IMR-90 (cell line): ENCODE measurements at regions not wholly inside any gene's neighbourhood (a gene's known extent, or its start where the extent isn't known, plus 50 kb on each side); places are given as distances from the start of the nearest gene placed in this dataset.

Experiments used
- ATAC-seq: fragments of 200-7000 bp; cut with Tn5 transposase; 2 replicates; pipeline ENCODE4 v1.9.1; 2020; ENCODE audit warnings: low read depth, mild to moderate bottlenecking, moderate library complexity
- BruUV-seq: library from RNA; stranded (reverse); fragments of 400-500 nt; replicated peaks from 2 replicates; lab custom pipeline; 2021; lab: Mats Ljungman, UMichigan
- CTCF ChIA-PET: fragments of 300-600 bp; formaldehyde crosslinking; extraction: SDS; loops from one replicate; lab custom pipeline; 2021; ENCODE audit warnings: antibody characterized with exemption; lab: Yijun Ruan, JAX
- POLR2A ChIA-PET: fragments of 300-600 bp; sonication (Branson Sonifier 250); formaldehyde crosslinking; loops from one replicate; lab custom pipeline; 2022; ENCODE audit warnings: antibody characterized with exemption; ENCODE audit not compliant: unreplicated experiment; lab: Charles Lee
- DNase-seq: peaks from one replicate; pipeline ENCODE4 v3.0.0; 2013
- H2AFZ ChIP-seq: replicated peaks from 2 replicates; pipeline ENCODE3; 2013; ENCODE audit warnings: low read length, mild to moderate bottlenecking; ENCODE audit not compliant: poor library complexity
- H2AK5ac ChIP-seq: 2 replicates; pipeline ENCODE4 v1.6.1; 2013; ENCODE audit warnings: low read depth, low read length, inconsistent platforms
- H2AK9ac ChIP-seq: replicated peaks from 2 replicates; pipeline ENCODE3; 2013; ENCODE audit warnings: mild to moderate bottlenecking, low read depth, low read length, moderate library complexity; ENCODE audit not compliant: poor library complexity
- H2BK120ac ChIP-seq: 2 replicates; pipeline ENCODE4 v1.6.1; 2013; ENCODE audit warnings: low read depth, low read length, inconsistent platforms
- H2BK15ac ChIP-seq: 3 replicates; pipeline ENCODE4 v1.6.1; 2013; ENCODE audit warnings: low read depth, low read length, inconsistent platforms
- H2BK20ac ChIP-seq: 2 replicates; pipeline ENCODE4 v1.6.1; 2013; ENCODE audit warnings: low read depth, mild to moderate bottlenecking, inconsistent platforms, low read length, moderate library complexity
- H2BK5ac ChIP-seq: 2 replicates; pipeline ENCODE4 v1.6.1; 2013; ENCODE audit warnings: mild to moderate bottlenecking, low read depth, low read length, inconsistent platforms; ENCODE audit not compliant: poor library complexity, severe bottlenecking
- H3K14ac ChIP-seq: replicated peaks from 2 replicates; pipeline ENCODE4 v1.6.1; 2013; ENCODE audit warnings: low read depth, low read length, inconsistent platforms
- H3K18ac ChIP-seq: 2 replicates; pipeline ENCODE4 v1.6.1; 2013; ENCODE audit warnings: low read depth, low read length, control low read depth
- H3K23ac ChIP-seq: 2 replicates; pipeline ENCODE4 v1.6.1; 2013; ENCODE audit warnings: low read depth, low read length, inconsistent platforms
- H3K27ac ChIP-seq: 2 replicates; pipeline ENCODE4 v1.5.1; 2013; ENCODE audit warnings: mild to moderate bottlenecking, control low read depth, low read length; ENCODE audit not compliant: insufficient read depth
- H3K27me3 ChIP-seq: 2 replicates; pipeline ENCODE4 v1.6.1; 2013; ENCODE audit warnings: low read length; ENCODE audit not compliant: control insufficient read depth, insufficient read depth
- H3K36me3 ChIP-seq: 2 replicates; pipeline ENCODE4 v1.6.1; 2013; ENCODE audit warnings: low read length, mixed read lengths; ENCODE audit not compliant: control insufficient read depth, insufficient read depth
- H3K4ac ChIP-seq: 2 replicates; pipeline ENCODE4 v1.6.1; 2013; ENCODE audit warnings: low read depth, low read length, inconsistent platforms
- H3K4me1 ChIP-seq: 2 replicates; pipeline ENCODE4 v1.6.1; 2013; ENCODE audit warnings: low read length, mixed read lengths; ENCODE audit not compliant: control insufficient read depth, insufficient read depth
- H3K4me2 ChIP-seq: 2 replicates; pipeline ENCODE4 v1.6.1; 2013; ENCODE audit warnings: low read depth, mild to moderate bottlenecking, control low read depth, low read length, moderate library complexity
- H3K4me3 ChIP-seq: 2 replicates; pipeline ENCODE4 v1.5.1; 2013; ENCODE audit warnings: low read depth, mild to moderate bottlenecking, control low read depth, low read length, moderate library complexity; ENCODE audit not compliant: insufficient read depth
- H3K56ac ChIP-seq: 2 replicates; pipeline ENCODE4 v1.6.1; 2013; ENCODE audit warnings: low read length, inconsistent platforms; ENCODE audit not compliant: insufficient read depth; ENCODE audit errors: extremely low read depth
- H3K79me1 ChIP-seq, 2 experiments: 2 replicates each; pipeline ENCODE4 v1.6.1; 2013; ENCODE audit warnings: low read length in 2 of 2, inconsistent platforms in 1 of 2, low read depth in 1 of 2
- H3K9ac ChIP-seq: 2 replicates; pipeline ENCODE4 v1.6.1; 2013; ENCODE audit warnings: low read depth, low read length, control low read depth
- H3K9me1 ChIP-seq: 2 replicates; pipeline ENCODE4 v1.6.1; 2013; ENCODE audit warnings: low read length, inconsistent platforms; ENCODE audit not compliant: insufficient read depth
- H3K9me3 ChIP-seq: 2 replicates; pipeline ENCODE4 v1.6.1; 2013; ENCODE audit warnings: low read length; ENCODE audit not compliant: control insufficient read depth, insufficient read depth
- H4K20me1 ChIP-seq: 2 replicates; pipeline ENCODE4 v1.6.1; 2013; ENCODE audit warnings: low read length, inconsistent platforms; ENCODE audit not compliant: insufficient read depth
- H4K5ac ChIP-seq: 2 replicates; pipeline ENCODE4 v1.6.1; 2013; ENCODE audit warnings: mild to moderate bottlenecking, low read depth, low read length, control low read depth
- H4K8ac ChIP-seq, 2 experiments: 2 replicates each; pipeline ENCODE4 v1.6.1; 2013; ENCODE audit warnings: low read depth in 2 of 2, low read length in 2 of 2, control low read depth in 1 of 2, inconsistent platforms in 1 of 2
- H4K91ac ChIP-seq: 2 replicates; pipeline ENCODE4 v1.6.1; 2013; ENCODE audit warnings: low read depth, low read length, inconsistent platforms; ENCODE audit not compliant: insufficient read depth
- BHLHE40 ChIP-seq: fragments of 150-350 bp; IDR thresholded peaks from 2 replicates; pipeline ENCODE4 v1.6.1; 2016; ENCODE audit warnings: mild to moderate bottlenecking, low read depth, low read length
- CEBPB ChIP-seq: IDR thresholded peaks from 2 replicates; pipeline ENCODE4 v1.6.1; 2012; ENCODE audit warnings: low read depth, low read length, improper control_type of control experiment
- CHD1 ChIP-seq: IDR thresholded peaks from 2 replicates; pipeline ENCODE4 v1.6.1; 2012; ENCODE audit warnings: low read depth, low read length, improper control_type of control experiment
- FOS ChIP-seq: fragments of 150-350 bp; IDR thresholded peaks from 2 replicates; pipeline ENCODE4 v1.6.1; 2016; ENCODE audit warnings: low read depth, low read length
- MAFK ChIP-seq: IDR thresholded peaks from 2 replicates; pipeline ENCODE4 v1.6.1; 2012; ENCODE audit warnings: low read depth, low read length, improper control_type of control experiment
- MAZ ChIP-seq: IDR thresholded peaks from 2 replicates; pipeline ENCODE4 v1.6.1; 2012; ENCODE audit warnings: low read depth, mild to moderate bottlenecking, low read length, improper control_type of control experiment, moderate library complexity, borderline replicate concordance
- MXI1 ChIP-seq: IDR thresholded peaks from 2 replicates; pipeline ENCODE4 v1.6.1; 2012; ENCODE audit warnings: low read depth, mild to moderate bottlenecking, low read length, moderate library complexity, borderline replicate concordance
- NFE2L2 ChIP-seq: fragments of 150-350 bp; IDR thresholded peaks from 2 replicates; pipeline ENCODE4 v1.6.1; 2016; ENCODE audit warnings: low read depth, mild to moderate bottlenecking, low read length
- POLR2A ChIP-seq: IDR thresholded peaks from 2 replicates; pipeline ENCODE4 v1.6.1; 2012; ENCODE audit warnings: mild to moderate bottlenecking, low read depth, low read length
- RAD21 ChIP-seq: IDR thresholded peaks from 2 replicates; pipeline ENCODE4 v1.6.1; 2012; ENCODE audit warnings: low read length, improper control_type of control experiment
- RCOR1 ChIP-seq: IDR thresholded peaks from 2 replicates; pipeline ENCODE4 v1.6.1; 2012; ENCODE audit warnings: mild to moderate bottlenecking, low read length, improper control_type of control experiment; ENCODE audit not compliant: insufficient replicate concordance
- RFX5 ChIP-seq: IDR thresholded peaks from 2 replicates; pipeline ENCODE4 v1.8.0; 2012; ENCODE audit warnings: low read depth, mild to moderate bottlenecking, low read length, moderate library complexity
- SMC3 ChIP-seq: fragments of 150-350 bp; IDR thresholded peaks from 2 replicates; pipeline ENCODE4 v1.6.1; 2016; ENCODE audit warnings: low read depth, mild to moderate bottlenecking, antibody characterized with exemption, low read length, moderate library complexity
- WGBS, 2 experiments: methylation state at CpG; one replicate each; pipeline versions ENCODE4 v1.1.5 to v1.1.7; 2013; ENCODE audit warnings: missing lambda C conversion rate in 2 of 2; ENCODE audit not compliant: insufficient read length in 1 of 2; ENCODE audit errors: extremely low coverage in 2 of 2; 5-methylcytosine and 5-hydroxymethylcytosine counted together
- dilution Hi-C: fragments of 300-500 bp; cut with HindIII; formaldehyde crosslinking; loops from one replicate; pipeline ENCODE4 v1.14.3; 2018; ENCODE audit warnings: low sequenced_read_pairs; ENCODE audit not compliant: unreplicated experiment
- in situ Hi-C: fragments of 300-500 bp; cut with MboI; formaldehyde crosslinking; loops from 3 replicates; pipeline ENCODE4 v1.14.3; 2019; ENCODE audit warnings: low sequenced_read_pairs, inconsistent platforms, mixed read lengths
- intact Hi-C: fragments of 100-400 bp; cut with micrococcal nuclease; formaldehyde crosslinking; loops from 2 replicates; pipeline ENCODE4 v1.10.0; 2022
- TF ChIP-seq, protein P1 (sequence below): fragments of 150-350 bp; IDR thresholded peaks from 2 replicates; pipeline ENCODE4 v1.6.1; 2017; ENCODE audit warnings: mild to moderate bottlenecking, antibody characterized with exemption, low read length, low read depth
- TF ChIP-seq, protein P2 (sequence below): conservative IDR thresholded peaks from 2 replicates; pipeline ENCODE4 v1.5.1; 2012; ENCODE audit warnings: mild to moderate bottlenecking, low read depth, low read length, improper control_type of control experiment
- TF ChIP-seq, protein P3 (sequence below): fragments of 150-350 bp; IDR thresholded peaks from 2 replicates; pipeline ENCODE4 v1.6.1; 2016; ENCODE audit warnings: low read depth, mild to moderate bottlenecking, low read length, moderate library complexity, borderline replicate concordance

GRCh38 chr6:145531822-145532221 lies 203.5 kb downstream of the EPM2A start:
- no peak overlapping the region for H3K56ac ChIP-seq
- ChIA-PET CTCF (no interaction called here), POLR2A (no interaction called here)
- H4K91ac ChIP-seq, result no peak overlapping the region
- no peak overlapping the region for H2BK20ac ChIP-seq
- no peak overlapping the region for H2AK5ac ChIP-seq
- no peaks in the 10 kb centered on the region for H4K20me1 ChIP-seq
- TF ChIP-seq NFE2L2 (no peak), MXI1 (no peak), BHLHE40 (no peak), RCOR1 (no peak), RAD21 (no peak), FOS (no peak), MAZ (no peak), POLR2A (no peak), SMC3 (no peak), RFX5 (no peak), CEBPB (no peak), CHD1 (no peak), MAFK (no peak)
- TF ChIP-seq, protein P1, sequence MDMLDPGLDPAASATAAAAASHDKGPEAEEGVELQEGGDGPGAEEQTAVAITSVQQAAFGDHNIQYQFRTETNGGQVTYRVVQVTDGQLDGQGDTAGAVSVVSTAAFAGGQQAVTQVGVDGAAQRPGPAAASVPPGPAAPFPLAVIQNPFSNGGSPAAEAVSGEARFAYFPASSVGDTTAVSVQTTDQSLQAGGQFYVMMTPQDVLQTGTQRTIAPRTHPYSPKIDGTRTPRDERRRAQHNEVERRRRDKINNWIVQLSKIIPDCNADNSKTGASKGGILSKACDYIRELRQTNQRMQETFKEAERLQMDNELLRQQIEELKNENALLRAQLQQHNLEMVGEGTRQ, result no peak
- TF ChIP-seq, protein P2, sequence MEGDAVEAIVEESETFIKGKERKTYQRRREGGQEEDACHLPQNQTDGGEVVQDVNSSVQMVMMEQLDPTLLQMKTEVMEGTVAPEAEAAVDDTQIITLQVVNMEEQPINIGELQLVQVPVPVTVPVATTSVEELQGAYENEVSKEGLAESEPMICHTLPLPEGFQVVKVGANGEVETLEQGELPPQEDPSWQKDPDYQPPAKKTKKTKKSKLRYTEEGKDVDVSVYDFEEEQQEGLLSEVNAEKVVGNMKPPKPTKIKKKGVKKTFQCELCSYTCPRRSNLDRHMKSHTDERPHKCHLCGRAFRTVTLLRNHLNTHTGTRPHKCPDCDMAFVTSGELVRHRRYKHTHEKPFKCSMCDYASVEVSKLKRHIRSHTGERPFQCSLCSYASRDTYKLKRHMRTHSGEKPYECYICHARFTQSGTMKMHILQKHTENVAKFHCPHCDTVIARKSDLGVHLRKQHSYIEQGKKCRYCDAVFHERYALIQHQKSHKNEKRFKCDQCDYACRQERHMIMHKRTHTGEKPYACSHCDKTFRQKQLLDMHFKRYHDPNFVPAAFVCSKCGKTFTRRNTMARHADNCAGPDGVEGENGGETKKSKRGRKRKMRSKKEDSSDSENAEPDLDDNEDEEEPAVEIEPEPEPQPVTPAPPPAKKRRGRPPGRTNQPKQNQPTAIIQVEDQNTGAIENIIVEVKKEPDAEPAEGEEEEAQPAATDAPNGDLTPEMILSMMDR, result no peak
- TF ChIP-seq, protein P3, sequence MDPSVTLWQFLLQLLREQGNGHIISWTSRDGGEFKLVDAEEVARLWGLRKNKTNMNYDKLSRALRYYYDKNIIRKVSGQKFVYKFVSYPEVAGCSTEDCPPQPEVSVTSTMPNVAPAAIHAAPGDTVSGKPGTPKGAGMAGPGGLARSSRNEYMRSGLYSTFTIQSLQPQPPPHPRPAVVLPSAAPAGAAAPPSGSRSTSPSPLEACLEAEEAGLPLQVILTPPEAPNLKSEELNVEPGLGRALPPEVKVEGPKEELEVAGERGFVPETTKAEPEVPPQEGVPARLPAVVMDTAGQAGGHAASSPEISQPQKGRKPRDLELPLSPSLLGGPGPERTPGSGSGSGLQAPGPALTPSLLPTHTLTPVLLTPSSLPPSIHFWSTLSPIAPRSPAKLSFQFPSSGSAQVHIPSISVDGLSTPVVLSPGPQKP, result no peak
- H3K18ac ChIP-seq, result no peak overlapping the region
- no peak overlapping the region for H2AFZ ChIP-seq
- H3K4me3 ChIP-seq, result no peak overlapping the region
- no peaks in the 10 kb centered on the region for H3K79me1 ChIP-seq
- H3K9ac ChIP-seq, result no peak overlapping the region
- H2BK120ac ChIP-seq, result no peak overlapping the region
- ATAC-seq (no peak), DNase-seq (no peak)
- no peak overlapping the region for H2BK5ac ChIP-seq
- no peaks in the 10 kb centered on the region; the same call in 1 of the 2 replicates for H3K27me3 ChIP-seq
- no peak overlapping the region for H3K27ac ChIP-seq
- no peak overlapping the region for H3K23ac ChIP-seq
- H3K4me1 ChIP-seq, result no peaks in the 10 kb centered on the region
- no peak overlapping the region for H3K14ac ChIP-seq
- no peak overlapping the region for H3K4me2 ChIP-seq
- no peaks in the 10 kb centered on the region for H3K9me3 ChIP-seq
- BruUV-seq, result no TSS peak
- H3K36me3 ChIP-seq, result no peaks in the 10 kb centered on the region
- no peak overlapping the region for H2BK15ac ChIP-seq
- no peak overlapping the region for H4K5ac ChIP-seq
- H2AK9ac ChIP-seq, result no peak overlapping the region
- H3K9me1 ChIP-seq, result no peaks in the 10 kb centered on the region; the same call in 1 of the 2 replicates
- in situ Hi-C loops, result no loop called here
- no peak overlapping the region for H3K4ac ChIP-seq
- intact Hi-C loops, result no loop called here
- no peak overlapping the region for H4K8ac ChIP-seq
- WGBS, 2 experiments, result no CpG with 5 or more reads among the region's 3 CpGs
- dilution Hi-C loops, result no loop called here
